OCI-LY7 (cell line): ENCODE measurements at regions not wholly inside any gene's neighbourhood (a gene's known extent, or its start where the extent isn't known, plus 50 kb on each side); places are given as distances from the start of the nearest gene placed in this dataset.

Source experiments
- BruUV-seq: library from RNA; stranded (reverse); fragments of 400-500 nt; replicated peaks from 2 replicates; lab custom pipeline; 2021; lab: Mats Ljungman, UMichigan
- CTCF ChIA-PET: fragments of 300-600 bp; sonication (Branson Sonifier 250); formaldehyde crosslinking; loops from one replicate; lab custom pipeline; 2022; ENCODE audit warnings: antibody characterized with exemption; ENCODE audit not compliant: unreplicated experiment; lab: Charles Lee
- POLR2A ChIA-PET: fragments of 300-600 bp; sonication (Branson Sonifier 250); formaldehyde crosslinking; loops from one replicate; lab custom pipeline; 2022; ENCODE audit warnings: antibody characterized with exemption; lab: Charles Lee
- DNase-seq: peaks from one replicate; pipeline ENCODE4 v3.0.0-alpha.2; 2015; ENCODE audit warnings: low spot score
- H2AFZ ChIP-seq: fragments of 200-600 bp; sonication (generic), shearing (Covaris generic); 2 replicates; pipeline ENCODE4 v1.6.1; 2014; ENCODE audit warnings: mild to moderate bottlenecking, antibody characterized with exemption, low read length, moderate library complexity
- H3K27ac ChIP-seq: fragments of 200-600 bp; sonication (generic); 2 replicates; pipeline ENCODE4 v1.5.1; 2014; ENCODE audit warnings: mixed run types, low read depth, mild to moderate bottlenecking, moderate library complexity, low read length, inconsistent platforms; ENCODE audit not compliant: poor library complexity, severe bottlenecking
- H3K36me3 ChIP-seq: fragments of 200-600 bp; sonication (generic); 2 replicates; pipeline ENCODE4 v1.6.1; 2014; ENCODE audit warnings: mild to moderate bottlenecking, antibody characterized with exemption, low read length, moderate library complexity, mixed read lengths; ENCODE audit not compliant: insufficient read depth
- H3K4me1 ChIP-seq: fragments of 200-600 bp; sonication (generic); 2 replicates; pipeline ENCODE4 v1.5.1; 2014; ENCODE audit warnings: mild to moderate bottlenecking, low read length; ENCODE audit not compliant: insufficient read depth, poor library complexity, severe bottlenecking
- H3K4me2 ChIP-seq: fragments of 200-600 bp; sonication (generic); 2 replicates; pipeline ENCODE4 v1.6.1; 2014; ENCODE audit warnings: mild to moderate bottlenecking, low read length
- H3K4me3 ChIP-seq: fragments of 200-600 bp; sonication (generic); 2 replicates; pipeline ENCODE4 v1.5.1; 2014; ENCODE audit warnings: mild to moderate bottlenecking, low read depth, low read length; ENCODE audit not compliant: poor library complexity, severe bottlenecking
- H3K79me2 ChIP-seq: fragments of 200-600 bp; sonication (generic); 2 replicates; pipeline ENCODE4 v1.6.1; 2016; ENCODE audit warnings: low read depth, mild to moderate bottlenecking, low read length, moderate library complexity, mixed read lengths; ENCODE audit not compliant: insufficient read depth
- H3K9me2 ChIP-seq: fragments of 200-600 bp; sonication (generic); 2 replicates; pipeline ENCODE4 v1.6.1; 2016; ENCODE audit warnings: mild to moderate bottlenecking, low read length, mixed read lengths; ENCODE audit not compliant: insufficient read depth
- H3K9me3 ChIP-seq: fragments of 200-600 bp; sonication (generic); 2 replicates; pipeline ENCODE4 v1.6.1; 2014; ENCODE audit warnings: mild to moderate bottlenecking, mixed run types, low read length, mixed read lengths
- H4K20me1 ChIP-seq: fragments of 200-600 bp; sonication (generic); 2 replicates; pipeline ENCODE4 v1.6.1; 2014; ENCODE audit warnings: mild to moderate bottlenecking, antibody characterized with exemption, low read length, moderate library complexity, mixed read lengths; ENCODE audit not compliant: insufficient read depth
- CTCF ChIP-seq: fragments of 200-600 bp; sonication (generic); conservative IDR thresholded peaks from 2 replicates; pipeline ENCODE4 v1.5.1; 2014; ENCODE audit warnings: mild to moderate bottlenecking, antibody characterized with exemption, low read length, moderate library complexity, mixed read lengths
- EZH2phosphoT487 ChIP-seq: fragments of 200-600 bp; sonication (generic); IDR thresholded peaks from 2 replicates; pipeline ENCODE4 v1.6.1; 2018; ENCODE audit warnings: low read depth, borderline replicate concordance, mild to moderate bottlenecking, mixed run types, antibody characterized with exemption, low read length, moderate library complexity, mixed read lengths
- intact Hi-C: fragments of 100-400 bp; cut with micrococcal nuclease; formaldehyde crosslinking; loops from one replicate; pipeline ENCODE4 v1.10.0; 2022; ENCODE audit not compliant: unreplicated experiment

- Histone ChIP-seq H2AFZ (no peak overlapping the region), H3K4me1 (no peaks in the 10 kb centered on the region), H4K20me1 (no peaks in the 10 kb centered on the region), H3K4me3 (no peak overlapping the region), H3K27ac (no peak overlapping the region), H3K4me2 (no peak overlapping the region), H3K9me2 (no peaks in the 10 kb centered on the region), H3K79me2 (no peaks in the 10 kb centered on the region), H3K36me3 (no peaks in the 10 kb centered on the region), H3K9me3 (no peaks in the 10 kb centered on the region)
- TF ChIP-seq EZH2phosphoT487 (no peak), CTCF (no peak)
- no peak for DNase-seq
- intact Hi-C loops: no loop called here
- ChIA-PET CTCF (no interaction called here), POLR2A (interaction anchor here (0.7 to 1.6 kb wide), 2 partner anchors 11 to 31 kb away, joined by 3 read pairs; no protein-coding TSS in a partner anchor)
- BruUV-seq: no TSS peak
Measured at GRCh38 chr21:18089786-18090185, 154.8 kb upstream of the CHODL start.

DNA sequence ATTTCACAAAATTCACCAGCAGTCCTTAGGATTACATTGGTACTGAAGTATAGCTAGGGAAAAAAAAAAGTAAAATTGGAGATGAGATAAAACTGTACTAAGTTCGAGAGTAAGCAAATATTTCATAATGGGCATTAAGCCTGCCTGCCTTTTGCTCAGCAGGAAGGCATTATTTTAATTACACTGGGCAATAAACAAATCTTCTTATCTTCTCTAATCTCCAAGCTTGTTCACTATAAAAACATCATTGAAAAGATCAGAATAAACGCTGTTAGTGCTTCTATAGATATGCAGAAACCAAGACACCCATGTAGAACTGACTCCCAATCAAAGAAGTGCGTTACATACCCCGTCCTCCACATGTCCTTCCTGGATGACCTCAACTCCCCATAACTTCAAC lies 174.2 kb upstream of the CHODL start:
- TF ChIP-seq EZH2phosphoT487: no peak
- TF ChIP-seq CTCF: no peak
- Histone ChIP-seq H4K20me1 (no peaks in the 10 kb centered on the region), H3K27ac (no peak overlapping the region), H3K4me2 (no peak overlapping the region), H2AFZ (no peak overlapping the region), H3K4me3 (no peak overlapping the region), H3K9me2 (no peaks in the 10 kb centered on the region), H3K9me3 (no peaks in the 10 kb centered on the region), H3K79me2 (no peaks in the 10 kb centered on the region), H3K36me3 (no peaks in the 10 kb centered on the region), H3K4me1 (no peaks in the 10 kb centered on the region)
- ChIA-PET CTCF (no interaction called here), POLR2A (interaction anchor here (0.7 kb wide), 1 partner anchor 9 kb away, joined by 4 read pairs; no protein-coding TSS in a partner anchor)
- no peak for DNase-seq
- intact Hi-C loops: no loop called here
- no TSS peak for BruUV-seq

GRCh38 chr21:18069875-18070274 lies 174.8 kb upstream of the CHODL start:
- H4K20me1 ChIP-seq: no peaks in the 10 kb centered on the region
- H3K4me1 ChIP-seq: no peaks in the 10 kb centered on the region
- no peak overlapping the region for H2AFZ ChIP-seq
- intact Hi-C loops: no loop called here
- no peaks in the 10 kb centered on the region for H3K79me2 ChIP-seq
- CTCF ChIA-PET: no interaction called here
- H3K4me3 ChIP-seq: no peak overlapping the region
- no TSS peak for BruUV-seq
- H3K9me2 ChIP-seq: no peaks in the 10 kb centered on the region
- H3K9me3 ChIP-seq: no peaks in the 10 kb centered on the region
- no peak for DNase-seq
- POLR2A ChIA-PET: no interaction called here
- H3K27ac ChIP-seq: no peak overlapping the region
- no peak overlapping the region for H3K4me2 ChIP-seq
- TF ChIP-seq EZH2phosphoT487: no peak
- no peak for TF ChIP-seq CTCF
- no peaks in the 10 kb centered on the region for H3K36me3 ChIP-seq
